HEK293 (cell line): ENCODE measurements at regions not wholly inside any gene's neighbourhood (a gene's known extent, or its start where the extent isn't known, plus 50 kb on each side); places are given as distances from the start of the nearest gene placed in this dataset.

ENCODE experiments used
- CTCF ChIA-PET: fragments of 350-600 bp; formaldehyde crosslinking; extraction: SDS; loops from one replicate; lab custom pipeline; 2021; ENCODE audit warnings: antibody characterized with exemption; lab: Yijun Ruan, JAX
- POLR2A ChIA-PET: fragments of 300-600 bp; formaldehyde crosslinking; extraction: SDS; loops from one replicate; lab custom pipeline; 2020; ENCODE audit warnings: antibody characterized with exemption, inconsistent platforms; lab: Yijun Ruan, JAX
- H3K27ac ChIP-seq: fragments of 200-500 bp; sonication (Bioruptor generic); 2 replicates; pipeline ENCODE4 v1.5.1; 2014; ENCODE audit warnings: low read depth, low read length, control low read depth, inconsistent platforms; ENCODE audit errors: extremely low read depth
- H3K36me3 ChIP-seq, 2 experiments: fragments of 200-500 bp in 1 of 2; sonication (Bioruptor generic) in 1 of 2; 1 replicate in 1 of 2; 2 replicates in 1 of 2; pipeline ENCODE4 v1.5.1; 2014 to 2017; ENCODE audit warnings: inconsistent platforms in 2 of 2, low read length in 2 of 2; ENCODE audit not compliant: control insufficient read depth in 2 of 2, insufficient read depth in 1 of 2
- H3K4me1 ChIP-seq: fragments of 200-500 bp; sonication (Bioruptor generic); 2 replicates; pipeline ENCODE4 v1.5.1; 2014; ENCODE audit warnings: mild to moderate bottlenecking, low read length, inconsistent platforms; ENCODE audit not compliant: control insufficient read depth, insufficient read depth
- H3K4me3 ChIP-seq: 2 replicates; pipeline ENCODE4 v1.5.1; 2011; ENCODE audit warnings: low read depth, mild to moderate bottlenecking, control low read depth, low read length, moderate library complexity
- H3K9me3 ChIP-seq: fragments of 200-500 bp; sonication (Bioruptor generic); 2 replicates; pipeline ENCODE4 v1.5.1; 2014; ENCODE audit warnings: low read depth, low read length, inconsistent platforms; ENCODE audit not compliant: control insufficient read depth, insufficient read depth
- ATF2 ChIP-seq: fragments of 450-650 bp; formaldehyde crosslinking; IDR thresholded peaks from 2 replicates; pipeline ENCODE4 v1.5.1; 2016; ENCODE audit warnings: missing biosample characterization, missing genetic modification characterization, low read depth
- KLF17 ChIP-seq: fragments of 450-650 bp; formaldehyde crosslinking; IDR thresholded peaks from 2 replicates; pipeline ENCODE4 v1.5.1; 2016; ENCODE audit warnings: missing biosample characterization, missing genetic modification characterization
- KLF9 ChIP-seq: fragments of 450-650 bp; formaldehyde crosslinking; IDR thresholded peaks from 2 replicates; pipeline ENCODE4 v1.5.1; 2016; ENCODE audit warnings: missing biosample characterization, missing genetic modification characterization, low read depth
- SCRT2 ChIP-seq: fragments of 450-650 bp; formaldehyde crosslinking; IDR thresholded peaks from 2 replicates; pipeline ENCODE4 v1.5.1; 2016; ENCODE audit warnings: missing biosample characterization, missing genetic modification characterization
- TCF7L2 ChIP-seq: IDR thresholded peaks from 2 replicates; pipeline ENCODE4 v1.6.1; 2011; ENCODE audit warnings: low read depth, mild to moderate bottlenecking, inconsistent platforms, low read length, moderate library complexity, borderline replicate concordance
- ZNF114 ChIP-seq: fragments of 450-650 bp; formaldehyde crosslinking; IDR thresholded peaks from 2 replicates; pipeline ENCODE4 v1.5.0; 2017; ENCODE audit warnings: missing biosample characterization, missing genetic modification characterization
- ZNF138 ChIP-seq: fragments of 450-650 bp; formaldehyde crosslinking; IDR thresholded peaks from 2 replicates; pipeline ENCODE4 v1.5.1; 2016; ENCODE audit warnings: missing biosample characterization, missing genetic modification characterization, borderline replicate concordance
- ZNF16 ChIP-seq: fragments of 450-650 bp; formaldehyde crosslinking; IDR thresholded peaks from 2 replicates; pipeline ENCODE4 v1.5.1; 2016; ENCODE audit warnings: low read depth, missing biosample characterization, missing genetic modification characterization
- ZNF335 ChIP-seq: fragments of 450-650 bp; formaldehyde crosslinking; conservative IDR thresholded peaks from 2 replicates; pipeline ENCODE4 v1.5.1; 2016; ENCODE audit warnings: missing biosample characterization, missing genetic modification characterization
- ZNF350 ChIP-seq: fragments of 450-650 bp; formaldehyde crosslinking; IDR thresholded peaks from 2 replicates; pipeline ENCODE4 v1.5.0; 2017; ENCODE audit warnings: missing biosample characterization, mild to moderate bottlenecking, missing genetic modification characterization
- ZNF366 ChIP-seq: fragments of 450-650 bp; formaldehyde crosslinking; conservative IDR thresholded peaks from 2 replicates; pipeline ENCODE4 v1.5.1; 2016; ENCODE audit warnings: missing biosample characterization, missing genetic modification characterization
- ZNF404 ChIP-seq: fragments of 450-650 bp; formaldehyde crosslinking; IDR thresholded peaks from 2 replicates; pipeline ENCODE4 v1.5.1; 2017; ENCODE audit warnings: missing biosample characterization, missing genetic modification characterization
- ZNF558 ChIP-seq: fragments of 450-650 bp; formaldehyde crosslinking; IDR thresholded peaks from 2 replicates; pipeline ENCODE4 v1.5.1; 2016; ENCODE audit warnings: missing biosample characterization, missing genetic modification characterization
- ZNF621 ChIP-seq: fragments of 450-650 bp; formaldehyde crosslinking; IDR thresholded peaks from 2 replicates; pipeline ENCODE4 v1.5.1; 2017; ENCODE audit warnings: missing biosample characterization, missing genetic modification characterization
- ZNF624 ChIP-seq: fragments of 450-650 bp; formaldehyde crosslinking; IDR thresholded peaks from 2 replicates; pipeline ENCODE4 v1.5.1; 2017; ENCODE audit warnings: missing biosample characterization, missing genetic modification characterization
- ZNF654 ChIP-seq: fragments of 450-650 bp; formaldehyde crosslinking; IDR thresholded peaks from 2 replicates; pipeline ENCODE4 v1.5.1; 2016; ENCODE audit warnings: low read depth, missing biosample characterization, missing genetic modification characterization

GRCh38 chr10:78760463-78761310, 308.1 kb upstream of the ZMIZ1 start:
- CTCF ChIA-PET = interaction anchor here (0.6 to 1.0 kb wide), 2 partner anchors 8 to 16 kb away, joined by 3 to 4 read pairs; no protein-coding TSS in a partner anchor
- H3K4me3 ChIP-seq = no peak overlapping the region

GRCh38 chr10:78761311-78761781, 307.4 kb upstream of the ZMIZ1 start:
- CTCF ChIA-PET = interaction anchor here (0.6 to 0.7 kb wide), 2 partner anchors 8 to 471 kb away, joined by 3 to 4 read pairs; no protein-coding TSS in a partner anchor
- POLR2A ChIA-PET = no interaction called here
- Histone ChIP-seq H3K4me3 (no peak overlapping the region), H3K9me3 (no peaks in the 10 kb centered on the region), H3K4me1 (no peaks in the 10 kb centered on the region), H3K36me3 (no peaks in the 10 kb centered on the region), H3K27ac (no peak overlapping the region)
- TF ChIP-seq ZNF654 (tag by site-specific recombination) (no peak), ZNF366 (no peak), ZNF621 (tag by site-specific recombination) (no peak), ATF2 (tag by site-specific recombination) (no peak), SCRT2 (tag by site-specific recombination) (no peak)

More at GRCh38 chr10:78760463-78761310, 308.1 kb upstream of the ZMIZ1 start:
- no peaks in the 10 kb centered on the region for H3K9me3 ChIP-seq
- H3K36me3 ChIP-seq = no peaks in the 10 kb centered on the region
- TF ChIP-seq ZNF624 (tag by site-specific recombination) (no peak), KLF9 (tag by site-specific recombination) (no peak), ZNF404 (tag by site-specific recombination) (no peak), KLF17 (tag by site-specific recombination) (no peak), ATF2 (tag by site-specific recombination) (no peak)
- POLR2A ChIA-PET = no interaction called here
- no peak overlapping the region for H3K27ac ChIP-seq
- H3K4me1 ChIP-seq = peaks cover 5% of the 10 kb centered on the region; the same call in 1 of the 2 replicates

DNA sequence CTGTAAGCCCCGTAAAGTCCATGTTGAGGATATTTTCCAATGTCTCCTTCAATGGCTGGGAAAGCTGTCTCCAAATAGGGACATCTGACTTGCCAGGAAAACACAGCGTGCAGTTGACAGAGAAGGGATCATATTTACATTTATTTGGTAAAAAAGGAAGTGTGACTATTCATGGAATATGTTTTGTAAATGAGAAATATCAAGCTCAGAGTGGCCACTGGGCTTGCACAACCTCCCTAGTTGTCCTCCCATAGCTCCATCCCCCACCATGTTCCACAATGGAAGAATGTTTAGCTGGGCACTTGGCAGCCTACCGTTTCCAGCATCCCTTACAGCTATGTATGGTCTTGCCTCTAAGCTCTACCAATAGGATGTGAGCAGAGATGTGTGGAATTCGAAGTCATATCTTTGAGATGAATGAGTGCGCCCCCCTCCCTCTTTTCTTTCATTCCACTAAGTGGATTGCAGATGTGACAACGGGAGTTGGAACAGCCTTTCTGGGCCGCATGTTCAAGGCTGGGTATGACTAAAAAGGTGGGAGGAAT, 306.6 kb upstream of the ZMIZ1 start:
- Histone ChIP-seq H3K27ac (no peak overlapping the region), H3K4me3 (no peak overlapping the region), H3K36me3 (no peaks in the 10 kb centered on the region), H3K9me3 (no peaks in the 10 kb centered on the region), H3K4me1 (no peaks in the 10 kb centered on the region)
- ChIA-PET POLR2A (no interaction called here), CTCF (interaction anchor here (0.7 kb wide), 1 partner anchor 472 kb away, joined by 3 read pairs; no protein-coding TSS in a partner anchor)
- TF ChIP-seq ZNF350 (tag by site-specific recombination) (no peak), ZNF558 (tag by site-specific recombination) (no peak)

DNA sequence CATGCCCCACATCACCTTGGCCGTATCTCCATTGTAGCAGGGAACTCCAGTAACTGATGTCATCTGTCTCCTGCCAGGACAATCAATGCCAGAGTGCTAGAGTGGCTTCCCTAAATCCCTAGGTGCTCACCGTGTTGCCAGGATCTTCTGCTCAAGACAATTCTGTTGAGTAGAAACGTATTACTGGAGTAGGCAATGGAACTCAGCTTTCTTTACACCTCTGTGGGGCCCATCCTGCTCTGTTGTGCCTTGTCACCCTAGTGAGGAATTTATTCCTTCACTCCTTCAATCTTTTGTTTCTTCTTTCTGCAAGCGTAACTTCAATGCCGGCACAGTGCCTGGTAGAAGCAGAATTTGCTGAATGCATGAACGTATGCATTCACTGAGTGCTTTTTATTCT, 305.5 kb upstream of the ZMIZ1 start:
- no peaks in the 10 kb centered on the region for H3K4me1 ChIP-seq
- no peak overlapping the region for H3K27ac ChIP-seq
- no peak overlapping the region for H3K4me3 ChIP-seq
- TF ChIP-seq ZNF114 (tag by site-specific recombination) (no peak), ZNF16 (tag by site-specific recombination) (no peak), ZNF138 (tag by site-specific recombination) (no peak), ZNF335 (tag by site-specific recombination) (no peak), TCF7L2 (no peak)
- POLR2A ChIA-PET = no interaction called here
- H3K9me3 ChIP-seq = no peaks in the 10 kb centered on the region
- H3K36me3 ChIP-seq = no peaks in the 10 kb centered on the region
- CTCF ChIA-PET = no interaction called here
